Stimulated activated CD8-positive, alpha-beta memory T cell treated with anti-CD3 and anti-CD28 coated beads, Interleukin-4, amount 100 ng/mL, for 48 hours (primary cell): ENCODE measurements at regions not wholly inside any gene's neighbourhood (a gene's known extent, or its start where the extent isn't known, plus 50 kb on each side); places are given as distances from the start of the nearest gene placed in this dataset.
"Not testable (repeated sequence)": the region's sequence is repeated elsewhere in the genome, so short reads cannot be mapped to it uniquely, and the experiment has no call there.

Source experiments
- DNase-seq: peaks from one replicate; pipeline ENCODE4 v3.0.0-alpha.2; 2020

- no peak for DNase-seq
Observed at GRCh38 chr10:9910446-9910845, 1107.2 kb upstream of the CELF2 start.

DNA sequence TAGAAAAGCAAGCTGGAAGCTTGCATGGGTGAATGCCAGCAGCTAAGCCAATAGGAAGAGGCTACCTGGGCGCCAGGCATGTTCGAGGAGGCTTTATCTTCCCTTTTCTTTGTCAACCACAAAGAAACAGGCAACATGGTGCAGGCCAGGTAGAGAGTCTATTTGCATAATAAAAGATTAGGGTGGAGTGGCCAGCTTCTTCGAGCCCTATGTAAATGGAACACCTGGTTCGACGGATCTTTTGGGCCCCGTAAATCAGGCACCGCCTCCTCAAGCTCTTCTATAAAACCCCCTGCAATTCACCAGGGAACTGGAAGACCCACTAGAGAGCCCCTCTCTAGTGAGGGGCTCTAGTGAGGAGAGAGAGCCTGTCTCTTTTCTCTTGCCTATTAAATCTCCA, 1106.2 kb upstream of the CELF2 start:
- no peak for DNase-seq

GRCh38 chr10:9913876-9914514, 1103.7 kb upstream of the CELF2 start:
- no peak for DNase-seq

DNA sequence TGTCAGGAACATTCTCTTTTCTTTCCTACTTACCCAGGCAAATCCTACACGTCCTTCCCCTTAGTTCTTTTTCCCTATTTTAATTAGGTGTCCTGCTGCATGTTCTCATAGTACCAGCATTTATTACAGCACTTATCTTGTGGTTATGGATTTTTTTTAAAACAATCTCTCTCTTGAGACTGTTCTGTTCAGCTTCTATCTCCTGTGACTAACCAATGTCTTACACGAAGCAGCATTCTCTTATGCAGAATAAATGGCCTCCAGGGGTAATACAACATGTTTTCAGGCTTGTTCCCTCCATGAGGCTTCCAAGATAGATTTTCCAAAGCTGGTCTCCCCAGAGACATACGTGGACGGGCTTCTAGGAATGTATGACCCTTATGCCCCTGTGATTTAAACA, 1096.1 kb upstream of the CELF2 start:
- no peak for DNase-seq

DNA sequence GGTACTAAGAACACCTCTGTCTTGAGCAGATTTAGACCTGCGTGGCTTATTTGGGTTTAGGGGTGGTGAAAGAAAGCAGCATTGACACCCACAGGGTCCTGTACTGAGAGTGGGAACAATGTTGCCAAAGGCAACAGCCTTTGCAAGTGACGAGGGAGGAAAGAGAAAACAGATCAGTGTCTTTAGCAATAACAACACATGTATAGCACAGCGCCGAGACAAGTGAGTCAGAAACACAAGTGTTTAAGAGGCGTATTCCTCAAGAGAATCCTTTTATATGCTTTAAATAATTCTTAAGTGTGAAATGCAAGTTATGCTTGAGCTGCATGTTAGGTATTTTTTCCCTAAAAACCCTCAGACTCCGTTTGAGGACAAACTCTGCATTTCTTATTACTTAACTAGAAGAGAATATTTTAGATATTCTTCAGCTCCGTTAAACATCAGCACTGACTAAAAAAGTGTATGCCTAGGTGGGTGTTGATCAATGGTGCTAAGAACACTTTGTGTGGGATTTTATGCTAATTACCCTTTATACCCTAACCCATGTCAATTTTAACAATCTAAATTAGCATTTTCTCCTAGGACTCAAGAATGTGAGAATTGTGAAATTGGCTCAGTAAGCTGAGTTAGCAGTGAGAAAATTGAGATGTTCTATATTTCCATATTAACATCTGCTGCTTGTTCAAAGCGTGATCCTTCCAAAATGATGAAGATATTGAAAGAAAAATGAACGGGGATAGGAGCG, 1095.4 kb upstream of the CELF2 start:
- no peak for DNase-seq

GRCh38 chr10:9926003-9926402, 1091.7 kb upstream of the CELF2 start:
- DNase-seq: no peak

GRCh38 chr10:9926881-9927280, 1090.8 kb upstream of the CELF2 start:
- DNase-seq: no peak

DNA sequence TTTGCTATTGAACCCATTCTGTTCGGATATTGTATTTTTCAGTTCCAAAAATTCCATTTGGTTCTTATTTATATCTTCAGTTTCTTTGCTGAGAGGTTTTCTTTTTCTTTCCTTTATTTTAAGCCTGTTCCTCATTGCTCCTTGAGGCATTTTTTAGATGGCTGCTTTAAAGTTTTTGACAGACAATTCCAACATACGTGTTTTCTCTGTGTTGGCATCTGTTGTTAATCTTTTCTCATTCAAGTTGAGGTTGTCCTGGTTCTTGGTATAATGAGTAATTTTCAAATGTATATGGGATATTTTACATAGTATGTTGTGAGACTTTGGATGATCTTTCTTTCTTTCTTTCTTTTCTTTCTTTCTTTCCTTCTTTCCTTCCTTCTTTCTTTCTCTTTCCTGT, 1078.0 kb upstream of the CELF2 start:
- no peak for DNase-seq

DNA sequence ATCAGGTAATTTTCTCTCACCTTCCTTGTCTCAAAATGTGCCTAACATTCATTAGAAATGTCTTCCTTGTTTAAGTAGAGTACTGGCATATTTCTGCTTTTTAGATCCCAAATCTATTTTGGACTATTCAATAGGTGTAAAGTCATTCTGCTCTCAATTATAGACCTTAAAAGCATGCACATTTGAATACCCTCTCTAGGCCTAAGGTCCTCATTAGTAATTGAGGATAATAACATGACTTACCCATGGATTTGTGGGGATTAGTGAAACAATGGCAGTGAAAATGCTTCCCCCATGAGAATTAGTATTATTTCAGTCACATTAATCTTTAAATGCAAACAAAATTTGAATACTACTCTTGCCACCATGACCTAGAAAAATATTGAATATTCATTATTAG, 1073.0 kb upstream of the CELF2 start:
- DNase-seq: no peak

GRCh38 chr10:9950070-9950469, 1067.6 kb upstream of the CELF2 start:
- no peak for DNase-seq

GRCh38 chr10:9951481-9952257, 1066.0 kb upstream of the CELF2 start:
- DNase-seq: no peak

- no peak for DNase-seq
Observed at GRCh38 chr10:9957351-9957750, 1060.3 kb upstream of the CELF2 start.

DNA sequence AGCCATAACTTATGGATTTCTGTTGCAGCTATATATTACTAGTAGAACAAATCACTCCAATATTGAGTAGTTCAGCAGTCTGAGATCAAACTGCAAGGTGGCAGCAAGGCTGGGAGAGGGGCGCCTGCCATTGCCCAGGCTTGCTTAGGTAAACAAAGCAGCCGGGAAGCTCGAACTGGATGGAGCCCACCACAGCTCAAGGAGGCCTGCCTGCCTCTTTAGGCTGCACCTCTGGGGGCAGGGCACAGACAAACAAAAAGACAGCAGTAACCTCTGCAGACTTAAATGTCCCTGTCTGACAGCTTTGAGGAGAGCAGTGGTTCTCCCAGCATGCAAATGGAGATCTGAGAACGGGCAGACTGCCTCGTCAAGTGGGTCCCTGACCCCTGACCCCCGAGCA, 1059.8 kb upstream of the CELF2 start:
- not testable (repeated sequence) for DNase-seq

- no peak for DNase-seq
Observed at GRCh38 chr10:9965341-9965740, 1052.3 kb upstream of the CELF2 start.

DNA sequence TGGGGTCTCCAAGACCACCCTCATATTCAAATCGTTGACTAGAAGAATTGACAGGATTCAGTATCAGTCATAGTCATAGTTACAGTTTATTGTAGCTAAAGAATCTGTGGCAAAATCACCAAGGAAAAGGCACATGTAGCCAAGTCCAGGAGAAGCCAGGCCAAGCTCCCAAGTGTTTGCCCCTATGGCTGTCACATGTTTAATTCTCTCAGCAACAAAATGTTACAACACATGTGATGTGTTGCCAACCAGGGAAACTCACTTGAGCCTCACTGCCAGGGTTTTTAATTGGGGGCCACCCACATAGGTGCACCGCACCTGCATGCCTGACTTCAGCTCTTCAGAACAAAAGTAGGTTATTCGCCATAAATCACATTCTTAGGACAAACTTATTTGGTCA, 1030.9 kb upstream of the CELF2 start:
- DNase-seq: no peak

DNA sequence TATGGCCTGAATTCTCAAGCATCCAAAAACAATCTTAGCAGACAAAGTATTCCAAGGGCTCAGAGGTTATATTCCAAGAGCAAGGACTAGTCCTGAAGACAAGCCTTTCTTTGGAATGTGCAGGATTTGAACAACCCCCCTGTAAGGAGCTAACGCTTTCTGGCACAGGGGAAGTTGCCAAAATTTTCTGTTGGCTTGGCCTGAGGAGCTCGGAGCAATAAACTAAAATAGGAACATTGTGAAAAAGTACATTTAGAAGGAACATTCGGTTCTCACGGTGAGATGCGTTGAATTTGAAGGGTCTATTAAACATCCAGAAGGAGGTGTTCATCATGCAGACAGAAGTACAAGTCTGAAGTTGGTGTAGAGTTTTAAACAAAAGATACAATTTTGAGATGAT, 1030.5 kb upstream of the CELF2 start:
- DNase-seq: no peak

GRCh38 chr10:9992661-9993060, 1025.0 kb upstream of the CELF2 start:
- no peak for DNase-seq

- DNase-seq: no peak
Observed at GRCh38 chr10:9994131-9994530, 1023.5 kb upstream of the CELF2 start.

GRCh38 chr10:9999627-10000026, 1018.0 kb upstream of the CELF2 start:
- no peak for DNase-seq

- DNase-seq: no peak
Observed at GRCh38 chr10:10007957-10008356, 1009.7 kb upstream of the CELF2 start.

DNA sequence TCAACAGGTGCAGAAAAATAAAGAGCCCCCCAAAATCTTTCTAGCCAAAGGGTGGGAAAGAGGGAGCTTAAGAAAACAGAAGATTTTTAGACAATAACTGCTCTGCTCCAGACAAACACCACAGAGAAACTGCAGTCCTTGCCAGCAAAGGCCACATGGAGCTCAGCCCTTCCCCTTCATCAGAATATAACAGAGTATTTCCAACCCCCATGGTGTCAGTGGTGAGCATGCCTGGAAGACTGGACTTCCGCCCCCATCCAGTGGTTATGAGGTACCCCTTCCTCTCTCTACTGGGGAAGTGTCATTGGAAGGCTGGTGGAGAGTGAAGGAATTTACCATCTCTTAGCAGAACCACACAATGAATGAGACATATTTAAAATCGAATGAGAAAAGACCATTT, 1007.3 kb upstream of the CELF2 start:
- DNase-seq: no peak

- DNase-seq: no peak
Observed at GRCh38 chr10:10014846-10015245, 1002.8 kb upstream of the CELF2 start.

GRCh38 chr10:10017716-10018115, 1000.0 kb upstream of the CELF2 start:
- no peak for DNase-seq

DNA sequence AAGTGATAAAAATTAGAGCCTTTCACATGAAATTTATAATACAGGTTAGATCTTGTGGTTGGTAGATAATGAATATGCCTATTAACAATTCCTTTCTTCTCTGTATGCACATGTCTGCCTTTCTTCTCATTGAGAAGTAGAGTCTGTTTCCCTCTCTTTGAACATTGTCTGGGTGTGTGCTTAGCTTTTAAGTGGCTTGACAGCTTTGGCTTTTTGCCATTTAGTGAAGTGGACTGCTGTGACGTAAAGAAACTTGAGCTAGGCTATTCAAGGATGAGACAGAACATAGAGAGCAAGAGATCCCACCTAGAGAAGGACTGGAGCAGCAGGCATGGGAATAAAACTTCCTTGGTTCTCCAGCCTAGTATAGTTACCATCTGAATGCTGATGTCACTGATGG, 996.7 kb upstream of the CELF2 start:
- DNase-seq: no peak
